ENCODE measurements at regions not wholly inside any gene's neighbourhood (a gene's known extent, or its start where the extent isn't known, plus 50 kb on each side); places are given as distances from the start of the nearest gene placed in this dataset.
"Not testable (repeated sequence)": the region's sequence is repeated elsewhere in the genome, so short reads cannot be mapped to it uniquely, and the experiment has no call there.

- CTCF ChIA-PET = no interaction called here
- H3K9me3 ChIP-seq (ENCODE audit: control insufficient read depth, insufficient read depth, low read length) = no peaks in the 10 kb centered on the region
- no peak overlapping the region for H3K4me3 ChIP-seq (ENCODE audit: low read depth, low read length)
- TF ChIP-seq, protein P1, sequence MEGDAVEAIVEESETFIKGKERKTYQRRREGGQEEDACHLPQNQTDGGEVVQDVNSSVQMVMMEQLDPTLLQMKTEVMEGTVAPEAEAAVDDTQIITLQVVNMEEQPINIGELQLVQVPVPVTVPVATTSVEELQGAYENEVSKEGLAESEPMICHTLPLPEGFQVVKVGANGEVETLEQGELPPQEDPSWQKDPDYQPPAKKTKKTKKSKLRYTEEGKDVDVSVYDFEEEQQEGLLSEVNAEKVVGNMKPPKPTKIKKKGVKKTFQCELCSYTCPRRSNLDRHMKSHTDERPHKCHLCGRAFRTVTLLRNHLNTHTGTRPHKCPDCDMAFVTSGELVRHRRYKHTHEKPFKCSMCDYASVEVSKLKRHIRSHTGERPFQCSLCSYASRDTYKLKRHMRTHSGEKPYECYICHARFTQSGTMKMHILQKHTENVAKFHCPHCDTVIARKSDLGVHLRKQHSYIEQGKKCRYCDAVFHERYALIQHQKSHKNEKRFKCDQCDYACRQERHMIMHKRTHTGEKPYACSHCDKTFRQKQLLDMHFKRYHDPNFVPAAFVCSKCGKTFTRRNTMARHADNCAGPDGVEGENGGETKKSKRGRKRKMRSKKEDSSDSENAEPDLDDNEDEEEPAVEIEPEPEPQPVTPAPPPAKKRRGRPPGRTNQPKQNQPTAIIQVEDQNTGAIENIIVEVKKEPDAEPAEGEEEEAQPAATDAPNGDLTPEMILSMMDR (IDR thresholded peaks at IDR 0.05; ENCODE audit: low read depth, low read length) = no peak
- H3K27me3 ChIP-seq (ENCODE audit: control insufficient read depth, insufficient read depth, low read length) = peaks cover 3% of the 10 kb centered on the region
- no peak for DNase-seq (ENCODE audit: low read depth, low spot score)
- no peak overlapping the region for H3K27ac ChIP-seq (ENCODE audit: low read depth, low read length)
- POLR2A ChIA-PET = no interaction called here
Measured at GRCh38 chr17:20728181-20728580, 148.7 kb downstream of the CDRT15L2 start.

DNA sequence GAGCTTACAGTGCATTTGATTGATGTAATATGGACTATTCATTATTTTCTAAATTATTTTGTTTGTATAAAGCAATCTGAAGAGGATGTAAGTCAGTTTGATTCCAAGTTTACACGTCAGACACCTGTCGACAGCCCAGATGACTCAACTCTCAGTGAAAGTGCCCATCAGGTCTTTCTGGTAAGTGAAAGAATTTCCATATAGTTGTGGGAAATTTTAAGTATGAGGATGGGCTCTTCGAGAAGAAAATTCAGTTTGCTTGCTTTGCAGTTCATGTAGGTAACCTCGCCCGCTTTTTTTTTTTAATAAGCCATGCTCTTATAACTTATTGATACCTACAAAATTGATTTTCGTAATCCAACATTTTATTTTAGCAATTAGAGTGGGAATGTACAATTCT, 151.6 kb downstream of the CDRT15L2 start:
- POLR2A ChIA-PET, CTCF ChIA-PET: not testable (repeated sequence)

DNA sequence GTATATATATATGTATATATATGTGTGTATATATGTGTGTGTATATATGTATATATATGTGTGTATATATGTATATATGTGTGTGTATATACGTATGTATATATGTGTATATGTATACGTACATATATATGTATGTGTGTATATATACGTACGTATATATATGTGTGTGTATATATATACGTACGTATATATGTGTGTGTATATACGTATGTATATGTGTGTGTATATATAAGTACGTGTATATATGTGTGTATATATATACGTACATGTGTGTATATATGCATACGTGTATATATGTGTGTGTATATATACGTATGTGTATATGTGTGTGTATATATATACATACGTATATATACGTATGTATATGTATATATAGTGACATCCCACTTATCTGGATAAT, 154.4 kb downstream of the CDRT15L2 start:
- Histone ChIP-seq H3K27me3 (ENCODE audit: control insufficient read depth, insufficient read depth, low read length) (peaks cover 3% of the 10 kb centered on the region), H3K4me3 (ENCODE audit: low read depth, low read length) (no peak overlapping the region), H3K27ac (ENCODE audit: low read depth, low read length) (no peak overlapping the region), H3K9me3 (ENCODE audit: control insufficient read depth, insufficient read depth, low read length) (no peaks in the 10 kb centered on the region)
- DNase-seq (ENCODE audit: low read depth, low spot score) = no peak
- ChIA-PET POLR2A (no interaction called here), CTCF (no interaction called here)
- TF ChIP-seq, protein P1 (IDR thresholded peaks at IDR 0.05; ENCODE audit: low read depth, low read length) = no peak

More for the DNA sequence above, 151.6 kb downstream of the CDRT15L2 start:
- H3K27ac ChIP-seq (ENCODE audit: low read depth, low read length); H3K4me3 ChIP-seq (ENCODE audit: low read depth, low read length); H3K27me3 ChIP-seq (ENCODE audit: control insufficient read depth, insufficient read depth, low read length); DNase-seq (ENCODE audit: low read depth, low spot score); H3K9me3 ChIP-seq (ENCODE audit: control insufficient read depth, insufficient read depth, low read length): not testable (repeated sequence)

GRCh38 chr17:20735796-20736195, 156.3 kb downstream of the CDRT15L2 start:
- Histone ChIP-seq H3K4me3 (ENCODE audit: low read depth, low read length) (no peak overlapping the region), H3K27ac (ENCODE audit: low read depth, low read length) (no peak overlapping the region), H3K27me3 (ENCODE audit: control insufficient read depth, insufficient read depth, low read length) (no peaks in the 10 kb centered on the region), H3K9me3 (ENCODE audit: control insufficient read depth, insufficient read depth, low read length) (no peaks in the 10 kb centered on the region)
- TF ChIP-seq, protein P1 (IDR thresholded peaks at IDR 0.05; ENCODE audit: low read depth, low read length) = no peak
- DNase-seq (ENCODE audit: low read depth, low spot score) = no peak
- CTCF ChIA-PET = no interaction called here
- POLR2A ChIA-PET = no interaction called here

- H3K27me3 ChIP-seq (ENCODE audit: control insufficient read depth, insufficient read depth, low read length); POLR2A ChIA-PET; H3K27ac ChIP-seq (ENCODE audit: low read depth, low read length); DNase-seq (ENCODE audit: low read depth, low spot score); H3K4me3 ChIP-seq (ENCODE audit: low read depth, low read length); CTCF ChIA-PET; H3K9me3 ChIP-seq (ENCODE audit: control insufficient read depth, insufficient read depth, low read length): not testable (repeated sequence)
Measured at GRCh38 chr17:20737636-20738035, 158.1 kb downstream of the CDRT15L2 start.

GRCh38 chr17:20771104-20771503, 191.6 kb downstream of the CDRT15L2 start:
- no peak overlapping the region for H3K4me3 ChIP-seq (ENCODE audit: low read depth, low read length)
- DNase-seq (ENCODE audit: low read depth, low spot score) = no peak
- ChIA-PET CTCF (no interaction called here), POLR2A (no interaction called here)
- TF ChIP-seq, protein P1 (IDR thresholded peaks at IDR 0.05; ENCODE audit: low read depth, low read length) = no peak
- H3K9me3 ChIP-seq (ENCODE audit: control insufficient read depth, insufficient read depth, low read length) = no peaks in the 10 kb centered on the region
- no peaks in the 10 kb centered on the region for H3K27me3 ChIP-seq (ENCODE audit: control insufficient read depth, insufficient read depth, low read length)
- no peak overlapping the region for H3K27ac ChIP-seq (ENCODE audit: low read depth, low read length)

Data from AG04450 (cell line).